ENCODE measurements at regions not wholly inside any gene's neighbourhood (a gene's known extent, or its start where the extent isn't known, plus 50 kb on each side); places are given as distances from the start of the nearest gene placed in this dataset.

DNA sequence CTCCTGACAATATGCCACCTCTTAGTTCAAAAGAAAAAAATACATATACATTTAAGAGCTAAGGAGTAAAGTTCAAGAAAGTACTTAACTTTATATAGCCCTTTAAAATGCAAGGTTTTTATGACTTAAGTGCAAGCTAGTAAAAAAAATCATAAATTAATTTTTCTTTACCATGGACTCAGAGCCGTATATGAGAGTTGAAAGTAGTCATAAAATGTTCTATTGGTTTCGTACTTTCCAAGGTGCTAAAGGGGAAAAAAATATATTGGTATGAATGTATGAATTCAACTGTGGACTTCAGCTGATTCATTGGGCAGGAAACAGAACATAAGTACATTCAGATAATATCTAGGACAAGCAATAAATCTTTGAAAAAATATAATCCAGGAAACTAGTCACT lies 869.8 kb upstream of the AGA start:
- no peak for TF ChIP-seq CTCF (IDR thresholded peaks at IDR 0.05)

DNA sequence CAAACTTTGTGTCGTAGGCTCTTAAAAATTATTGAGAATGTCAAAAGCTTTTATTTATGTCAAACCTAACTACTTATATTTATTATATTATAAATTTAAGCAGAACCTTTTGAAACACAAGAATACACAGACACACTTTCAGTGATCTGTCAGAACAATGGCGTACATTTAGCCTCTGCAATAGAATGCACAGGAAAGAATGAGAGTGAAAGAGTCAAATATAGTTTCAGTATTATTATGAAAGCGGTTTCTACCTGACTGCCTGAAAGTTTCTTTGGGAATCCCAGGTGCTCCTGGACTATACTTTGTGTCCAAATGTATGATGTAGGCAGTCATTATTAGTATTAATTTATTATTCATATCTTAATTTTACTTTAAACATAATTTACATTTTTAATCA lies 872.0 kb upstream of the AGA start:
- H3K4me3 ChIP-seq (ENCODE audit: low read depth in 1 of 2, low read length in 1 of 2), result no peak overlapping the region
- H3K36me3 ChIP-seq, result no peaks in the 10 kb centered on the region

More for the DNA sequence above, 869.8 kb upstream of the AGA start:
- Histone ChIP-seq H3K4me3 (ENCODE audit: low read depth in 1 of 2, low read length in 1 of 2) (no peak overlapping the region), H3K9me3 (no peaks in the 10 kb centered on the region), H3K4me1 (ENCODE audit: control insufficient read depth in 1 of 2, insufficient read depth in 1 of 2, low read depth in 1 of 2, low read length in 1 of 2) (no peaks in the 10 kb centered on the region), H3K36me3 (no peaks in the 10 kb centered on the region), H3K27me3 (no peaks in the 10 kb centered on the region), H3K27ac (no peak overlapping the region)

DNA sequence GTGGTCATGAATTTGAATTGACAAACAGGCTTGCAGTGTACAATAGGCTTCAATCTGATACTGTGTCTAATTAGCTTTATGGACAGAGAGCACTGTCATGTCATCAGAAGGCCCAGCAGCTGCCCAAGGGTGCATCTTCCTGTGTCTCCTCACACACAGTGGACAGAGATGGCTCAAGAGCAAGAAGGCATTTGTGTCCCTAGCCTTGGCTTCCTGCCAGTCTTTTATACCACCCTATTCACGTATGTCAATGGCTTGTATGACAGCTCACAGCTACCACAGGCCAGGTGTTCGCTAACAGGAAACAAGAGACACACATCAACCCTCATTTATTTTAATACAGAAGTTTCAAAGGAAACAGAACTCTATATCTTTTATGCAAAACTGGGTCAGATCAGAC lies 874.0 kb upstream of the AGA start:
- no peak for TF ChIP-seq CTCF (IDR thresholded peaks at IDR 0.05)
- no peak overlapping the region for H3K4me3 ChIP-seq (ENCODE audit: low read depth in 1 of 2, low read length in 1 of 2)
- H3K4me1 ChIP-seq (ENCODE audit: control insufficient read depth in 1 of 2, insufficient read depth in 1 of 2, low read depth in 1 of 2, low read length in 1 of 2), result no peaks in the 10 kb centered on the region
- H3K36me3 ChIP-seq, result no peaks in the 10 kb centered on the region
- H3K9me3 ChIP-seq, result peaks cover 3% of the 10 kb centered on the region
- no peaks in the 10 kb centered on the region for H3K27me3 ChIP-seq
- no peak overlapping the region for H3K27ac ChIP-seq

More for the DNA sequence above, 872.0 kb upstream of the AGA start:
- Histone ChIP-seq H3K9me3 (peaks cover 3% of the 10 kb centered on the region), H3K4me1 (ENCODE audit: control insufficient read depth in 1 of 2, insufficient read depth in 1 of 2, low read depth in 1 of 2, low read length in 1 of 2) (no peaks in the 10 kb centered on the region), H3K27ac (no peak overlapping the region), H3K27me3 (no peaks in the 10 kb centered on the region)
- TF ChIP-seq CTCF (IDR thresholded peaks at IDR 0.05), result no peak

GRCh38 chr4:178320003-178320402 lies 877.8 kb upstream of the AGA start:
- no peak overlapping the region for H3K27ac ChIP-seq
- H3K4me1 ChIP-seq (ENCODE audit: control insufficient read depth in 1 of 2, insufficient read depth in 1 of 2, low read depth in 1 of 2, low read length in 1 of 2), result no peaks in the 10 kb centered on the region
- H3K4me3 ChIP-seq (ENCODE audit: low read depth in 1 of 2, low read length in 1 of 2), result no peak overlapping the region
- TF ChIP-seq CTCF (IDR thresholded peaks at IDR 0.05), result no peak
- H3K36me3 ChIP-seq, result no peaks in the 10 kb centered on the region
- H3K9me3 ChIP-seq, result peaks cover 3% of the 10 kb centered on the region
- H3K27me3 ChIP-seq, result no peaks in the 10 kb centered on the region

DNA sequence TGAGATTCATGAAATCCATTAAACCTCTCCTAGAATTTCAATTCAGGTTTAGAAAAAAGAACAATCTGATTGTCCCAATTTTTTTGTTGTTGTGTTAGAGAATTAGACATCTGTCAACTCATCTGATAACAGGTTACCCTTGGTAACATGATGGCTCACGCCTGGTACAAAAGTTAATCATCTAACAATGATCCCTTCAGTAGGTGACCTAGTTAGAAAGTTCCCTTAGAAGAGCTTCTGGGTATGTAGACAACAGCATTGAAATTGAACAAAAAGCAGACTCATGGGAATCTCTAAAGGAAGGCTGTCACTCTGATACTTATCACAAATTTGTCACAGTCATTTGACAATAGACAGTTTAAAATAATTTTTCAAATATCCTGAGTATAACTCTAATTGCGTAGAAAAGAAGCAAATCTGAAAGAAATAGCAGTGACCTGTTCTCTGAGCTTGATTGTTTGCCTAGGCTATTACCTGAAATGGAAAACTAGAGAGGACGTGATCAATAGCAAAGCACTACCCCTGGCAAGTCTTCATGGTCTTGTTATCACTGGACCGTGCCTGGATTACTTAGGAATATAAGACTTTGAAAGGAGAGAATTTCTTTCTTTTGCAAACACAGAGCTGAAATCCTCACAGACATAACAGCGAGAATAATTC lies 880.4 kb upstream of the AGA start:
- no peaks in the 10 kb centered on the region for H3K36me3 ChIP-seq
- no peaks in the 10 kb centered on the region for H3K27me3 ChIP-seq
- H3K4me1 ChIP-seq (ENCODE audit: control insufficient read depth in 1 of 2, insufficient read depth in 1 of 2, low read depth in 1 of 2, low read length in 1 of 2), result no peaks in the 10 kb centered on the region
- H3K27ac ChIP-seq, result no peak overlapping the region
- no peak overlapping the region for H3K4me3 ChIP-seq (ENCODE audit: low read depth in 1 of 2, low read length in 1 of 2)
- H3K9me3 ChIP-seq, result peaks cover 3% of the 10 kb centered on the region
- TF ChIP-seq CTCF (IDR thresholded peaks at IDR 0.05), result no peak
